Glutamatergic neuron (in vitro differentiated cells): ENCODE measurements at regions not wholly inside any gene's neighbourhood (a gene's known extent, or its start where the extent isn't known, plus 50 kb on each side); places are given as distances from the start of the nearest gene placed in this dataset.

ENCODE experiments used
- DNase-seq: peaks from one replicate; pipeline ENCODE4 v3.0.0; 2022
- H3K27ac Mint-ChIP-seq: one replicate; pipeline ENCODE4 v1.8.0; 2020; ENCODE audit warnings: mild to moderate bottlenecking, mixed read lengths, inconsistent platforms; ENCODE audit not compliant: unreplicated experiment
- H3K27me3 Mint-ChIP-seq: one replicate; pipeline ENCODE4 v1.8.0; 2020; ENCODE audit warnings: mild to moderate bottlenecking, moderate library complexity, mixed read lengths, inconsistent platforms; ENCODE audit not compliant: unreplicated experiment
- H3K36me3 Mint-ChIP-seq: one replicate; pipeline ENCODE4 v1.8.0; 2020; ENCODE audit warnings: mild to moderate bottlenecking, mixed read lengths, inconsistent platforms; ENCODE audit not compliant: unreplicated experiment
- H3K4me1 Mint-ChIP-seq: one replicate; pipeline ENCODE4 v1.8.0; 2020; ENCODE audit warnings: mild to moderate bottlenecking, low read depth, mixed read lengths, inconsistent platforms; ENCODE audit not compliant: unreplicated experiment
- H3K4me3 Mint-ChIP-seq: one replicate; pipeline ENCODE4 v1.8.0; 2020; ENCODE audit warnings: mild to moderate bottlenecking, mixed read lengths, inconsistent platforms; ENCODE audit not compliant: unreplicated experiment
- H3K9me3 Mint-ChIP-seq: one replicate; pipeline ENCODE4 v1.8.0; 2020; ENCODE audit warnings: mild to moderate bottlenecking, moderate library complexity, mixed read lengths, inconsistent platforms; ENCODE audit not compliant: unreplicated experiment
- TF ChIP-seq, protein P1 (sequence below): fragments of 200-600 bp; sonication (generic); IDR thresholded peaks from one replicate; pipeline ENCODE4 v1.5.0; 2021; ENCODE audit not compliant: partially characterized antibody, unreplicated experiment

DNA sequence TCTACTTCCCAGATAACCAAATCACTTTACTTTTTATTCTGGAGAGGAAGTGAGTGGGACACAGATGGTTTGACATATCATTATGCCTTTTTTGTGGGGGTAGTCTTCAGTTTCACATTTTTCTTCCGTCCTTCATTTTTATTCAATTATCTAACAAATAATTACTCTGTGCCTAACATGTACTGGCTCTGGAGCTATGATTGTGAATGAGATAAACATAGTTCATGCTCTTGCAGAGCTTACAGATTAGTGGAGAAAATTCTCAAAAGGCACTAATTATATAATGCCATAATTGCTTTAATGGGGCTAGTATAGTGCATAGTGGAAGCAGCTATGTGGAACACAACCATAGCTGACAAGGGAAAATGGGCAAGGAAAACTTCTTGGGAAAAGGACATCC lies 303.6 kb upstream of the TFPI start:
- no peak overlapping the region for H3K27ac Mint-ChIP-seq
- DNase-seq: no peak
- H3K4me3 Mint-ChIP-seq: no peak overlapping the region
- TF ChIP-seq, protein P1, sequence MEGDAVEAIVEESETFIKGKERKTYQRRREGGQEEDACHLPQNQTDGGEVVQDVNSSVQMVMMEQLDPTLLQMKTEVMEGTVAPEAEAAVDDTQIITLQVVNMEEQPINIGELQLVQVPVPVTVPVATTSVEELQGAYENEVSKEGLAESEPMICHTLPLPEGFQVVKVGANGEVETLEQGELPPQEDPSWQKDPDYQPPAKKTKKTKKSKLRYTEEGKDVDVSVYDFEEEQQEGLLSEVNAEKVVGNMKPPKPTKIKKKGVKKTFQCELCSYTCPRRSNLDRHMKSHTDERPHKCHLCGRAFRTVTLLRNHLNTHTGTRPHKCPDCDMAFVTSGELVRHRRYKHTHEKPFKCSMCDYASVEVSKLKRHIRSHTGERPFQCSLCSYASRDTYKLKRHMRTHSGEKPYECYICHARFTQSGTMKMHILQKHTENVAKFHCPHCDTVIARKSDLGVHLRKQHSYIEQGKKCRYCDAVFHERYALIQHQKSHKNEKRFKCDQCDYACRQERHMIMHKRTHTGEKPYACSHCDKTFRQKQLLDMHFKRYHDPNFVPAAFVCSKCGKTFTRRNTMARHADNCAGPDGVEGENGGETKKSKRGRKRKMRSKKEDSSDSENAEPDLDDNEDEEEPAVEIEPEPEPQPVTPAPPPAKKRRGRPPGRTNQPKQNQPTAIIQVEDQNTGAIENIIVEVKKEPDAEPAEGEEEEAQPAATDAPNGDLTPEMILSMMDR: no peak
- H3K9me3 Mint-ChIP-seq: no peaks in the 10 kb centered on the region
- H3K4me1 Mint-ChIP-seq: no peaks in the 10 kb centered on the region
- no peaks in the 10 kb centered on the region for H3K36me3 Mint-ChIP-seq
- H3K27me3 Mint-ChIP-seq: no peaks in the 10 kb centered on the region

GRCh38 chr2:187862715-187863114 lies 308.5 kb upstream of the TFPI start:
- H3K27me3 Mint-ChIP-seq: peaks cover 3% of the 10 kb centered on the region
- TF ChIP-seq, protein P1: no peak
- peaks cover 2% of the 10 kb centered on the region for H3K9me3 Mint-ChIP-seq
- no peak overlapping the region for H3K27ac Mint-ChIP-seq
- peaks cover 16% of the 10 kb centered on the region for H3K36me3 Mint-ChIP-seq
- H3K4me1 Mint-ChIP-seq: no peaks in the 10 kb centered on the region
- no peak for DNase-seq
- H3K4me3 Mint-ChIP-seq: no peak overlapping the region

DNA sequence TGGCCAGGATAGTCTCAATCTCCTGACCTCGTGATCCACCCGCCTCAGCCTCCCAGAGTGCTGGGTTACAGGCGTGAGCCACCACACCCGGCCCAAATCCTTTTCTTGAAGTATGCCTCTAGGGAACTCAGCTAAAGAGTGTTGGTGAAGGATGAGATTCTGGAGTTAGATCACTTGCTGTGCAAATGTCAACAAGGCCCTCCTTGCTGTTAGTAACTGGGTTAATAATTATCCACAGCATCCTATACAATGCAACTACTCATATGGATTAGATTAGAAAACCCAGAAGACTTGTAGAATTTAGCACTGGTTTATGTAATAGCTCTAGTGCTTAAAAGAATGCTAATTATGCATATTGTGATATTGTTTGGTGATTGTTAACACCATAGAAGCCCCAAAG lies 310.8 kb upstream of the TFPI start:
- peaks cover 8% of the 10 kb centered on the region for H3K27me3 Mint-ChIP-seq
- H3K4me1 Mint-ChIP-seq: no peaks in the 10 kb centered on the region
- TF ChIP-seq, protein P1: no peak
- H3K4me3 Mint-ChIP-seq: no peak overlapping the region
- DNase-seq: no peak
- H3K27ac Mint-ChIP-seq: no peak overlapping the region
- H3K9me3 Mint-ChIP-seq: peaks cover 12% of the 10 kb centered on the region
- peaks cover 33% of the 10 kb centered on the region for H3K36me3 Mint-ChIP-seq

DNA sequence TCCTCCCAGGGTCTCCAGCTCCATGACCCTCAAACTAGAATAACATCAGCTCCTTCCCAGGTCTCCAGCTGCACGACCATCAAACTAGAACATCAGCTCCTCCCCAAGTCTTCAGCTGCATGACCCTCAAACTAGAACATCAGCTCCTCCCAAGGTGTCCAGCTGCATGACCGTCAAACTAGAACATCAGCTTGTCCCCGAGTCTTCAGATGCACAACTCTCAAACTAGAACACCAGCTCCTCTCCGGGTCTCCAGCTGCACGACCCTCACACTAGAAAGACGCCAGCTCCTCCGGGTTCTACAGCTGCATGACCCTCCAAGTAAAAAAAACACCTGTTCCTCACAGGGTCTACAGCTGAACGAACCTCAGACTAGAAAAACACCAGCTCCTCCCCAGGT lies 312.9 kb upstream of the TFPI start:
- Mint-ChIP-seq H3K4me1 (no peaks in the 10 kb centered on the region), H3K9me3 (peaks cover 12% of the 10 kb centered on the region), H3K4me3 (no peak overlapping the region), H3K36me3 (peaks cover 33% of the 10 kb centered on the region), H3K27ac (no peak overlapping the region), H3K27me3 (peaks cover 8% of the 10 kb centered on the region)
- DNase-seq: no peak
- TF ChIP-seq, protein P1: no peak

DNA sequence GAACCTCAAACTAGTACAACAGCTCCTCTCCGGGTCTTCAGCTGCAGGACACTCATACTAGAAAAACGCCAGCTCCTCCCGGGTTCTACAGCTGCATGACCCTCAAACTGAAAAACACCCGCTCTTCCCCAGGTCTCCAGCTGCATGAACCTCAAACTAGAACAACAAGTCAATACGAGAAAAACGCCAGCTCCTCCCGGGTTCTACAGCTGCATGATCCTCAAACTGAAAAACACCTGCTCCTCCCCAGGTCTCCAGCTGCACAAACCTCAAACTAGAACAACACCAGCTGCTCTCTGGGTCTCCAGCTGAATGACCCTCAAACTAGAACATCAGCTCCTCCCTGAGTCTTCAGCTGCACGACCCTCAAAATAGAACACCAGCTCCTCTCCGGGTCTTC lies 315.0 kb upstream of the TFPI start:
- peaks cover 33% of the 10 kb centered on the region for H3K36me3 Mint-ChIP-seq
- peaks cover 4% of the 10 kb centered on the region for H3K4me1 Mint-ChIP-seq
- peaks cover 8% of the 10 kb centered on the region for H3K27me3 Mint-ChIP-seq
- H3K27ac Mint-ChIP-seq: no peak overlapping the region
- TF ChIP-seq, protein P1: no peak
- DNase-seq: no peak
- no peak overlapping the region for H3K4me3 Mint-ChIP-seq
- H3K9me3 Mint-ChIP-seq: peaks cover 12% of the 10 kb centered on the region
